ENCODE measurements at regions not wholly inside any gene's neighbourhood (a gene's known extent, or its start where the extent isn't known, plus 50 kb on each side); places are given as distances from the start of the nearest gene placed in this dataset.
A peak's percentile ranks its signal among the peaks of the same experiment; 100 is the strongest.
"Not testable (repeated sequence)": the region's sequence is repeated elsewhere in the genome, so short reads cannot be mapped to it uniquely, and the experiment has no call there.

GRCh38 chr10:9051328-9051974, 997.0 kb downstream of the GATA3 start:
- intact Hi-C loops (cut with DNase I, micrococcal nuclease) = no loop called here
- no peak for DNase-seq
- Histone ChIP-seq H3K4me1 (ENCODE audit: low read depth) (no peaks in the 10 kb centered on the region), H3K4me3 (no peak overlapping the region), H3K9me3 (peaks cover 5% of the 10 kb centered on the region), H3K36me3 (ENCODE audit: low read depth) (no peaks in the 10 kb centered on the region)
- TF ChIP-seq CTCF (IDR thresholded peaks at IDR 0.05) = no peak
- no peak for ATAC-seq

DNA sequence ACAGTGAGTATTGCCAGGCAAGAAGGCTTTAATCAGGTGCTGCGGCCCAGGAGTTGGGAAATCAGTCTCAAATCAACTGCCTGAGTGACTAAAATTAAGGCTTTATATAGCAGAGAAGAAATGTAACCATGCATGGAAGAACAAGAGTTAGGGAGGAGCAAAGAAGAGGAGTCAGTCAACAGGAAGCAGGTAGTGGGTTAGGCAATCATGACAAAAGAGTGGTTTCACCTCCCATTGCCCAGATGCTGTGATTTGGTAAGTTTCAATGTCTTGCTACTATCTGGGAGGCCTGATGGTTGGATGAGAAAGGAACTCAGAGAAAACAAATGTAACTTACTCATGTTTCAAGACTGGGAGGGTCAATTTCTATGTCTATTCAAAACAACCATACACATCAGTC, 998.3 kb downstream of the GATA3 start:
- no peak for ATAC-seq
- Histone ChIP-seq H3K4me1 (ENCODE audit: low read depth) (no peaks in the 10 kb centered on the region), H3K4me3 (no peak overlapping the region), H3K9me3 (peaks cover 8% of the 10 kb centered on the region), H3K36me3 (ENCODE audit: low read depth) (no peaks in the 10 kb centered on the region)
- no peak for TF ChIP-seq CTCF (IDR thresholded peaks at IDR 0.05)
- DNase-seq = no peak
- intact Hi-C loops (cut with DNase I, micrococcal nuclease) = no loop called here

DNA sequence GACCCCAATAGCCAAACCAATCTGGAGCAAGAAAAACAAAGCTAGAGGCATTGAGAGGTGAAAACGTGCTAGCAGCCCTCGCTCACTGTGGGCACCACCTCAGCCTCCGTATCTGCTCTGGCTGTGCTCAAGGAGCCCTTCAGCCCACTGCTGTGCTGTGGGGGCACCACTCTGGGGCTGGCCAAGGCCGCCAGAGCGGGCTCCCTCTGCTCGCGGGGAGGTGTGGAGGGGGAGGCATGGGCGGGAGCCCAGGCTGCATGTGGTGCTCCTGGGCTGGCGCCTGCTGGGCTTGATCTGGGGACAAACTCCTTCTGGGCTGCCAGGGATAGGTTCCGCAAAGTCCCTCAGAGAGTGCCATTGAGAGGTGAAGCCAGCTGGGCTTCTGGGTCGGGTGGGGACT, 1002.0 kb downstream of the GATA3 start:
- Histone ChIP-seq H3K36me3 (ENCODE audit: low read depth) (no peaks in the 10 kb centered on the region), H3K4me3 (no peak overlapping the region), H3K9me3 (peaks cover 8% of the 10 kb centered on the region), H3K4me1 (ENCODE audit: low read depth) (no peaks in the 10 kb centered on the region)
- no peak for ATAC-seq
- intact Hi-C loops (cut with DNase I, micrococcal nuclease) = no loop called here
- TF ChIP-seq CTCF (IDR thresholded peaks at IDR 0.05) = no peak
- no peak for DNase-seq

DNA sequence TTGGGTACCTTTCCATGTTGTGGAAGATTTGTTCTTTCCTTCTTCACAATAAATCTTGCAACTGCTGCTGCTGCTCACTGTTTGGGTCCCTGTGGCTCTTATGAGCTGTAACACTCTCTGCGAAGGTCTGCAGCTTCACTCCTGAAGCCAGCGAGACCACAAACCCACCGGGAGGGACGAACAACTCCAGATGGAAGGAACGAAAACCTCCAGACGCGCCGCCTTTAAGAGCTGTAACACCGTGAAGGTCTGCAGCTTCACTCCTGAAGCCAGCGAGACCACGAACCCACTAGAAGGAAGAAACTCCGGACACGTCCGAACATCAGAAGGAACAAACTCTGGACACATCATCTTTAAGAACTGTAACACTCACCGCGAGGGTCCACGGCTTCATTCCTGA, 1002.8 kb downstream of the GATA3 start:
- intact Hi-C loops (cut with DNase I, micrococcal nuclease); H3K9me3 ChIP-seq; H3K4me3 ChIP-seq; H3K4me1 ChIP-seq (ENCODE audit: low read depth); H3K36me3 ChIP-seq (ENCODE audit: low read depth); ATAC-seq: not testable (repeated sequence)
- DNase-seq = peak in 1 of 3 donors; percentile 23

GRCh38 chr10:9060314-9060713, 1005.8 kb downstream of the GATA3 start:
- H3K36me3 ChIP-seq (ENCODE audit: low read depth) = no peaks in the 10 kb centered on the region
- peaks cover 8% of the 10 kb centered on the region for H3K9me3 ChIP-seq
- H3K4me1 ChIP-seq (ENCODE audit: low read depth) = no peaks in the 10 kb centered on the region
- H3K4me3 ChIP-seq = no peak overlapping the region
- TF ChIP-seq CTCF (IDR thresholded peaks at IDR 0.05) = no peak
- intact Hi-C loops (cut with DNase I, micrococcal nuclease) = no loop called here
- ATAC-seq = no peak
- DNase-seq = no peak

DNA sequence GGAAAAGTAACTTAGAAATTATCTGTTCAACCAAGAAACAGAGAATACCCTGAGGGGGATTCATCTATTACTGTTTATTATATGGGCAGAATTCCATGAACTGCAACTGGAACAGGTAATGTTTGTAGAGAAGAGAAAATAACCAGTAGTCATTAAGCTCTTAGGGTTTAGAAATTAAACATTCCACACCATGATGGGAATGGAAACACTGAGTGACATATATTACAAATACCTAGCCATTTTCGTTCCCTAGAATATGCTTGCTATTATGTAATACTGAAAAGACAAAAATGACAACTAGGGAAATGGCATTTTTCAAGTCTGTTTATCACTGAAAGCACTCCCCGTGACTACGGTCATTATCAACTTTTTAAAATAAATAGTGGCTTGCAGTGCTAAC, 1007.4 kb downstream of the GATA3 start:
- no peak for ATAC-seq
- intact Hi-C loops (cut with DNase I, micrococcal nuclease) = no loop called here
- H3K9me3 ChIP-seq = no peaks in the 10 kb centered on the region
- H3K4me1 ChIP-seq (ENCODE audit: low read depth) = no peaks in the 10 kb centered on the region
- TF ChIP-seq CTCF (IDR thresholded peaks at IDR 0.05) = no peak
- no peaks in the 10 kb centered on the region for H3K36me3 ChIP-seq (ENCODE audit: low read depth)
- H3K4me3 ChIP-seq = no peak overlapping the region
- no peak for DNase-seq

Data from mucosa of descending colon (tissue), 3 donors.